ENCODE measurements at regions not wholly inside any gene's neighbourhood (a gene's known extent, or its start where the extent isn't known, plus 50 kb on each side); places are given as distances from the start of the nearest gene placed in this dataset.

DNA sequence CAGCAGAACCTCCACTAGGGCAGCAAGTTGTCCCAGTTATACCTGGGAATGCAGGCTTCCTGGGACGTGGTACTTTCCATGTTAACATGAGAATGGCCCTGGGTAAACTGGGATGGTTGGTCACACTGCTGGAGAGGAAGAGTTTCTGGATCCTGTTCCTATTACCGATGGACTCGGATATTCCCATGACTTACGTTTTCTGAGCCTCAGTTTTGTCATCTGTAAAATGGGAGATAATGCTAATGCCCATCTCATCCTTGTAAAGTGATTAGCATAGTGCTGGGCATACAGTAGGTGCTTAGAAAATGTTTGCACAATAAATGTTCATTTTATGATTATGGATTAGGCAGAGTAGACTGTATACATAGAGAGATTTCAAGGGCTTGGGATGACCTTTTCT is 280.9 kb upstream of the EEF2KMT start:
- TF ChIP-seq POLR2A (IDR thresholded peaks at IDR 0.05) (no peak), CTCF (IDR thresholded peaks at IDR 0.05) (no peak)
